ENCODE measurements at regions not wholly inside any gene's neighbourhood (a gene's known extent, or its start where the extent isn't known, plus 50 kb on each side); places are given as distances from the start of the nearest gene placed in this dataset.

DNA sequence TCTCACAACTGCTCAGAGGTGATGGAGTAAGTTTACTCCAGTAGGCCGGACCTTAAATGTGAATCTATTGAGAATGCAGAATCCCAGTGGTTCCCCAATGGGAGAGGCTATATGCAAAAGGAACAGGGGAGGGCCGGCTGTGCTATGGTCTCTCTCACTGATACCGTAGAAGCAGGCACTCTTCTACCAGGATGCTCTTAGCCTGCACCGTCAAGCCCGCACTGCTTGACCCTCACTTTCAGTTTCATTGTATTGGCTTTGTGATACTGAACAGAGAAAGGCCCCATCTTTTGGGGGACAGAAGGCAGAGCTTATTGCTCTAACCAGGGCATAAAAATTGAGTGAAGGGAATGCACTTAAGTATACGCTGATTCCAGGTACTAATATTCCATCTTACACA is 615.0 kb upstream of the RGMB start:
- TF ChIP-seq, protein P1, sequence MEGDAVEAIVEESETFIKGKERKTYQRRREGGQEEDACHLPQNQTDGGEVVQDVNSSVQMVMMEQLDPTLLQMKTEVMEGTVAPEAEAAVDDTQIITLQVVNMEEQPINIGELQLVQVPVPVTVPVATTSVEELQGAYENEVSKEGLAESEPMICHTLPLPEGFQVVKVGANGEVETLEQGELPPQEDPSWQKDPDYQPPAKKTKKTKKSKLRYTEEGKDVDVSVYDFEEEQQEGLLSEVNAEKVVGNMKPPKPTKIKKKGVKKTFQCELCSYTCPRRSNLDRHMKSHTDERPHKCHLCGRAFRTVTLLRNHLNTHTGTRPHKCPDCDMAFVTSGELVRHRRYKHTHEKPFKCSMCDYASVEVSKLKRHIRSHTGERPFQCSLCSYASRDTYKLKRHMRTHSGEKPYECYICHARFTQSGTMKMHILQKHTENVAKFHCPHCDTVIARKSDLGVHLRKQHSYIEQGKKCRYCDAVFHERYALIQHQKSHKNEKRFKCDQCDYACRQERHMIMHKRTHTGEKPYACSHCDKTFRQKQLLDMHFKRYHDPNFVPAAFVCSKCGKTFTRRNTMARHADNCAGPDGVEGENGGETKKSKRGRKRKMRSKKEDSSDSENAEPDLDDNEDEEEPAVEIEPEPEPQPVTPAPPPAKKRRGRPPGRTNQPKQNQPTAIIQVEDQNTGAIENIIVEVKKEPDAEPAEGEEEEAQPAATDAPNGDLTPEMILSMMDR (conservative IDR thresholded peaks at IDR 0.05), result no peak
- no peak for TF ChIP-seq ZFX (IDR thresholded peaks at IDR 0.05)

Measured in C4-2B (cell line).